HG03354 (cell line): ENCODE measurements at regions not wholly inside any gene's neighbourhood (a gene's known extent, or its start where the extent isn't known, plus 50 kb on each side); places are given as distances from the start of the nearest gene placed in this dataset.

Source experiments
- ATAC-seq: cut with Tn5 transposase; IDR thresholded peaks from one replicate; pipeline ENCODE4 v1.9.1; 2021; ENCODE audit warnings: mild to moderate bottlenecking; ENCODE audit not compliant: unreplicated experiment, poor library complexity, severe bottlenecking

DNA sequence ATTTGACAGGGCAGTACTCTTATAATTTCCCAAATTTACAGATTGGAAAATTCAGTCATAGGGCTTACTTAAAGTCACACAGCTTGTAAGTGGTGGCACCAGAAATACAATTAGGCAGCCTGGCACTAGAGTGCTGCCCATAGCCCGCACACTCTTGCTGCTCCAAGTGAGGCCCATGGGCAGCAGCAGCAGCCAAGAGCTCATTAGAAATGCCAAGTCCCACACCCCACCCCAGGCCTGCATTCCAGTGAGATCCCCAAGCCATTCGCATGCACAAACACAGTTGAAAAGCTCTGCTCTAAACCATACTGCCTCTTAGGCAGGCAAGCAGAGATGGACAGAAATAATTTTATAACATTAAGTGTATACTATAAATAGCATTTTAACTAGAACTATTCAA lies 379.3 kb upstream of the PKDCC start:
- ATAC-seq, result no peak

DNA sequence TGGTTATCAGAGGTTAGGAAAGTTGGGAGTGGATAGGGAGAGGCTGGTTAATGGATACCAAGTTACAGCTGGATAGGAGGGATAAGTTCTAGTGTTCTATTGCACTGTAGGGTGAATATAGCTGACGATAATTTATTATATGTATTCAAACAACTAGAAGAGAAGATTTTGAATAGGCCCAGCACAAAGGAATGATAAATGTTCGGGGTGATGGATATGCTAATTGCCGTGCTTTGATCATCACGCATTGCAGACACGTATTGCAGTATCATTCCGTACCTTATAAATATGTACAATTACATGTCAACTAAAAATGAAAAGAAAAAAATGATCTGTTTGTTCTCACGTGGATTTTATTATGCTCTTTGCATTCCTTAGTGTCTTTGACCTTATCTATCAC lies 369.2 kb upstream of the PKDCC start:
- ATAC-seq, result no peak

DNA sequence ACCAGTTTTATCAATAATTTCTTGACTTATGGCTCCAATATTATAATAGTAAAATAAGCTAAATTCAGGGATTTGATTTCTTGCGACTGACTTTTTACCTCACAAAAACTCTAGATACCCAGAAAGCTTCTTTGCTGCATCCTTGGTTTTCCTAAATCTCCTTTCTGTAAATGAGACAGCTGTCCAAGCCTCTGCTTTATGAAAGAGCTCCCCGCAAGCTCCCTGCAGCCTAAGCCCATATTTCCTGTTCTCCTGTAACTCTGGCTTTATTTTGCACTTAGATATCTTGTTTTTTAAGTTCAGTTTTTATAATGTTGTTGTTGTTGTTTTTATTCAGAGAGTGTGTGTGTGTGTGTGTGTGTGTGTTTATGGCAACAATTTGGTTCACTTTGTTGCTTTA lies 361.7 kb upstream of the PKDCC start:
- no peak for ATAC-seq

DNA sequence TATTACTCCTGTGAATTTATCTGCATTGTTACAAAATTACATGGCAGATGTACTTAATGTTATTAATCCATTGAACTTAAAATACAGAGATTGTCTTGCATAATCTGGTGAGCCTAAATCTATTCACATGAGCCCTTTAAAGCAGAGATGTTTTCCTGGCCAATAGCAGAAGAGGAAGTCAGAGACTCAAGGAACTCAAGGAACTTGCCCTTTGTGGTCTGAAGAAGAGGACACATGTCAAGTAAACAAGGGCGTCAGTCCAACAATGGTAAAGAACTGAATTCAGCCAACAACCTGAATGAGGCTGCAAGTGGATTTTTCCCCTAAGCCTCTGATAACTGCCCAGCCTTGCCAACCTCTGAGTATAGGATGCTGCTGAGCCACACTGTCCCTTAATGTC lies 356.3 kb upstream of the PKDCC start:
- ATAC-seq, result no peak

DNA sequence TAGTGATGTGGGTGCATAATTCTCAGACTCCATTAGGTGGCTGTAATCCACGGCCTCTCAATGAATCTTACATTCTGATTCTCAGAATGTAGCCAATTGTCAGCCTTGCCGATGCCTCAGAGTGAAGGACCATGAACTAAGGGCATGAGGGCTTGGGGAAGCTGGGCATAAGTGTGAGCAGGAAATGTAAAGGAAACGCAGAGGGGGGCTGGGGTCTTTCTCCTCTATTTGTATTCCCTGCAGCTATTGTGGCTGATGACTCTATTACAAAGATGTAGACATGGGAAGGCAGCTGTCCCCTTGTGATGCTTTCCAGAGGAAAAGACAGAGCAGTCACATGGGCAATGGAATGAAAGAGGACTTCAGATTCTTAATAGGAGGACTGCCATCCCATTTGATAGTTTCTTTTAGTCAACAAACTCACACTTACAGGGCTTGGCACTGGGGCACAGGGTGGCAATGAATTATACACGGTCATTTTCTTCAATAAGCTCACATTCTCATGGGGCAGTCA lies 353.2 kb upstream of the PKDCC start:
- ATAC-seq, result no peak

DNA sequence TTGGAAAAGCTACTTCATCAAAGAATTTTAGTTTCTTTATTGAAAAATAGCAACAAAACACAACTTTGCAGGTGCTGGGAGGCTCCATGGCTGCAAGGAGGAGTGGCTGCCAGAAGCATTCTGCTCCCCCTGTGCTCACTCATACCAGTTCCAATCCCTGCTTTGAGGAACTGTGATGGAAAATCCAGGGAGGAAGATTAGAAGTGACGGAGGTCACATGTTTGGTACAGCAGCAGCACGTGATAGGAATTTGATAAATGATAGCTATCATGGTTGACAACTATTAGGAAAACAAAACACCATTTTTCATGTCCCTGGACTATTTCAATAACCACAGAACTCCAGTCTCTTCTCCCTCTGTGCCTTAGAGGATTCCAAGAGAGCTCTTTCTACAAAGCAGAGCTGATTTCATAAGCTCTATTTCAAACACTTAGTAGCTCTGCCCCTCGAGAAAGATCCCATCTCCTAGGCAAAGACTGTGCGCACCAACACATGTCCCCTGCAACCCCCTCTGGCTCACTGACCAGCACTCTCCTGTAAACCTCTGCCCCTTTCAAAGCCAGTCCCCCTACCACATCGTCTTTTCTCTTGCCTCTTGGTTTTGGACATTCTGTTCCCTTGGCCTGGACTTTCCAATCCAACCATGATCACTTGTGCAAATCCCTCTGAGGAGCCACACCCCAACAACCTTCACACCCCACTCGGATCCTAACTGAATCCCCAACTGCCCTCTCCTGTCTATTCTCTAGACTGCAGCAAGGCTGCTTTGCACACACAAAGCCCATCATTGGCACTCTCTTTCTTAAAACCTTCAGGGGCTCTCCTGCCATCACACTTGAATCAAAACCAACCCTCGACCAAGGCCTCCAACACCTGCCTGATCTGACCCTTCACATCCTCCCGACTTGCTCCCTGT lies 352.4 kb upstream of the PKDCC start:
- no peak for ATAC-seq

DNA sequence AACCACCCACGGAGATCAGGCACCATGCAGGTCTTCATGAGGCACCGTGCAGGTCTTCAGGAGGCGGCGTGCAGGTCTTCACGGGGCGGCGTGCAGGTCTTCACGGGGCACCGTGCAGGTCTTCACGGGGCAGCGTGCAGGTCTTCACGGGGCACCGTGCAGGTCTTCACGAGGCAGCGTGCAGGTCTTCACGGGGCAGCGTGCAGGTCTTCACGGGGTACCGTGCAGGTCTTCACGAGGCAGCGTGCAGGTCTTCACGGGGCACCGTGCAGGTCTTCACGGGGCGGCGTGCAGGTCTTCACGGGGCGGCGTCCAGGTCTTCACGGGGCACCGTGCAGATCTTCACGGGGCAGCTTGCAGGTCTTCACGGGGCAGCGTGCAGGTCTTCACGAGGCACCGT lies 350.4 kb upstream of the PKDCC start:
- ATAC-seq, result no peak

DNA sequence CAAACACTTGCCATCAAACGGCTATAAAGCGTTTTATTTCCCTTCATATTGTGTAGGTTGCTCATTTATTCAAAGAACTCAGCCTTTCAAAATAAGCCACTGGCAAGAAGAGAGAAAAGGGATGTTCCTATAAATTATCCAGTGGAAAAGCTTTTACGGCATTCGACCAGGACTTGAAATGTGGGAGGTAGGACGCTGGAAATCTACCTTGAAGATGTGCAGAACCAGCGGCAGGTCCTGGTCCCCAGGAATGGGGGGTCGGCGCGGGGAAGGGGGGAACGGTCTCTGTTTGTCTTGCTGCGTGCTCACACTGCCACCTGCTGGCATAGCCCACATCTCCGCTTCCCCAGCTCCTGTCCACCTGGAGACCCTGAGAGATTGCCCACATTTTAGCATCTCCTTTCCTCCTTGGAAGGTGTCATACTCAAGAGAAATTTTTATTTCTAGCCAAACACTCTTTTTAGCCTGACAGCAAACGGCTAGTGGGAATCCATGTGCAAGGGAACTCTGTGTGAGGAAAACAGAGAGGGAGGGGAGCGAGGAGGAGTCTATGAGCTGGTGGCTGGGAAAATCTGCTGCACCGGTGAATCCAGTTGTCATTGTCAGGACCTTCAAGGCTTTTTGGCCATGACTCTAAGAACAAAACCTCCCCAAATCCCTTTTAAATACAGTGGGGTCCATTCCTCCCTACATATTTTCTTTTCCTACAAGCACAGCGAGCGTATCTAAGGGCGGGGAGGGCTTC lies 349.0 kb upstream of the PKDCC start:
- ATAC-seq, result no peak

DNA sequence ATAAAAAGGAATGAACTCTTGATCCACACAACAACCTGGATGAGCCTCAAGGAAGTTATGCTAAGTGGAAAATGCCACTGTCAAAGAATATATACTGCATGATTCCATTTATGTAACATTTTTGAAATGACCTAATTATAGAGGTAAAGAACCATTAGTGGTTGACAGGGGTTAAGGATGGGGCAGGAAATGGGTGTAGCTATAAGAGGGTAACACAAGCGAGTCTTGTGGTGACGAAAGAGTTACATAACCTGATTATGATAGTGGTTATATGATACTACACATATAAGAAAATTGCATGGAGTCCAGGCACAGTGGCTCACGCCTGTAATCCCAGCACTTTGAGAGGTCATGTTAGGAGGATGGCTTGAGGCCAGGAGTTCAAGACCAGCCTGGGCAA lies 346.6 kb upstream of the PKDCC start:
- ATAC-seq, result no peak

DNA sequence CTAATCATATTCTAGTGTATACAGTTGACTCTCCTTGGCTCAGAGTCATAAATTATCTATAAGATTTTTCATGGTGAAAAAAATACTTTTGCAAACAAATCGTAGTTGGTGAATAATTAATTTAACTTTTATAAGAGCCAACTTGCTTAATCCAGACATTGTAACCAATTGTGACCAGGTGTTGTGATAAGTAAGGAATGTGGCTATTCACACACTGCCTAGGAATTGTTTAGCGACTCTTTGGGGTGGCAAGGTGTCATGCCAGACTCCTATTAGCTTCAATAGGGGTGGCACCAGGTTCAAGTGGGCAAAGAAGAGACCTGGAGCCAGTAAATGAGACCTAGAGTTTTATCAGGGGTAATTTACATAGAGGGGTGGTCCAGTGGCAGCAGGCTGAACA lies 344.7 kb upstream of the PKDCC start:
- ATAC-seq, result no peak

DNA sequence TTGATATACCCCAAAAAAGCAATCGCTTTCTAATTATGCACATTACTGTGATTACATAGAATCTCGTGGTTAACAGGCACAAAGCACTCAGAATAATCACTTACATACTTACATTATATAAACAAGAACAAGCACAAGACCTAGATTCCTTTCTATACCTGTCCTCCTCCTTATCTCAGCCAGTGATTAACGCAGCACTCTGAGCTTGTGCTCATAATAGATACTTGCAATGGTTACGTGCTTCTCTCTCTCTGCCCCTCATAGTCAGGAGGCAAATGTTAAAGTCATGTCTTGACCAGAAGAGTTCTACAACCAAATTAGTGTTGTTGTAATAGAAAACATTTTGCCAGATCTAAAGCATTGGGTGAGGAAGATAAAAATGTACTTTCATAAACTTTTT lies 342.2 kb upstream of the PKDCC start:
- ATAC-seq, result no peak

DNA sequence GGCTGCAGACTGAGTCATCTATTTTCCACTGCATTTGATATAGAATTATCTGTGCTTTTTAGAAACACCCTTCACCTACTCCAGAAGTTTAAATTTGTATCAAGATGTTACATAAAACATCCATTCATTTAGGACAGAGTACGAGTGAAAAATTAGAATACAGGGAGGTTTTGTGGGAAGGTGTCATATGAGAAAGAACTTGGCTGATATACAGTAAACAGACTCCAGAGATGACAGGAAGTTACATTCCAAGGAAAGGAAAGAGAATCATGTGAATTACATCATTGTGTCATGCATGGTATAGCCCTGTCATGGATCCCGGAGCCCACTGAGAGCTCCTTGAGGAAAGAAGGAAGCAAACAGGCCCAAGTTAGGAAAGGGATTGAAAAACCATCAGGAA lies 341.5 kb upstream of the PKDCC start:
- ATAC-seq, result no peak

DNA sequence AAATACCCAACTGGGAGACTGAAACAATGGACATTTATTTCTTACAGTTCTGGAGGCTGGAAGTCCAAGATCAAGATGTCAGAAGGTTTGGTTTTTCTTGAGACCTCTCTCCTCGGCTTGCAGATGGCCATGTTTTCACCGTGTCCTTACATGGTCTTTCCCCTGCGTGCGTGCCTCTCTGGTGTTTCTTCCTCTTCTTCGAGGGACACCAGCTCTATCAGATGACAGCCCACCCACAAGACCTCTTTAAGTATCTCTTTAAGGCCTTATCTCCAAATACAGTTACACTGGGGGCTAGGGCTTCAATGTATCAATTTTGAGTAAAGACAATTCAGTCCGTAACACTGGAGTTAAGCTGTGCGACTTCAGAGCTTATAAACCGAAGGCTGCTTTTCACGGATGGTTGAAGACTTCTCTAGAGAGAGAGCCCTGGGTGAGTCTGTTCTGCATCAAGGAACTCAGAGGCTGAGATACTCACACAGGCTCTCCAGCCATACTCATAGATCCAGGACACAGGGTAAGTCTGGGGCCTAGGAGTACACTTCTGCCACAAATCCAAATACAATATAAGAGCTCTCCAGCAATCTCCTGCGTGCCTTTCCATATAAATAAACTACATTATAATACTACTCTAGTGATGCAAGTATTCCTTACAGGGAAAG lies 339.9 kb upstream of the PKDCC start:
- no peak for ATAC-seq

DNA sequence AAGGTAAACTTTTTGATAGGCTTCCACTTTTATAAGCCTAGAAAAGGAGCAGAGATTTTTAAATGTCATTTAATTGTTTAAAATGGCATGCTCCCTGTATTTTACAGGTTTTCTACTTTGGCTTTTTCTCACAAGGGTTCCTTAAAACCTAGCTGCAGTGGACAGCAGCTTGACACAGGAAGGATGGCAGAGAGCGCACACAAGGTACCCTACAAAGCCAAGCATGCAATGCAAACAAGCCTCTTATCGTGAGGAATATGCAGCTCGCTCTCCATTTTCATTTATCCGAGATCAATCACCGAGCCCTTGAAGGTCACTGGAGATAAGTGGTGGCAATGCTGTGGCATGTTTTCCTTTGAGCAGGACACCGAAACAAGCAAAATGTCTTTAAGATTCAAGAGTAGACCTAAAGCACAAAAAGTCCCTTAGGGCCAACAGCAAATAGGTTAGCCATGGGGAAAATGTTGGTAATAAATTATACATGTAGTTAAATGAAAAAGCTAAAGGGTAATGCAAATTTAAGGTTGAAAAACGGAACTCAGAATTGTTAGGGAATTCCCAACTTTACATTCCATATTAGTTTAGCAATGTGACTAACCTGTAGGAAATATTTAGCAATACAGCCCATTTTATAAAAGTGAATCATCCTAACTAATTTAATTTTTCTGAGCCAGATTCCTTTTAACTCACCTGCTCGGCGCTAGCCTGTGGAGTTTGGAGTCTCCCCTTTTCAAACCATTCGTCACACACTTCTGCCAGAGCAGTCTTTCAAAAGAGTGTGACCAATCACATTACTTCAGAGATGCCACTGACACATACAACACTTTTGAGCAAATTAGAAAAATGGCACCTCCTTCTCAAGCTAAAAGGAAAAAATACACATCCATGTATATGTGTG lies 337.9 kb upstream of the PKDCC start:
- no peak for ATAC-seq

DNA sequence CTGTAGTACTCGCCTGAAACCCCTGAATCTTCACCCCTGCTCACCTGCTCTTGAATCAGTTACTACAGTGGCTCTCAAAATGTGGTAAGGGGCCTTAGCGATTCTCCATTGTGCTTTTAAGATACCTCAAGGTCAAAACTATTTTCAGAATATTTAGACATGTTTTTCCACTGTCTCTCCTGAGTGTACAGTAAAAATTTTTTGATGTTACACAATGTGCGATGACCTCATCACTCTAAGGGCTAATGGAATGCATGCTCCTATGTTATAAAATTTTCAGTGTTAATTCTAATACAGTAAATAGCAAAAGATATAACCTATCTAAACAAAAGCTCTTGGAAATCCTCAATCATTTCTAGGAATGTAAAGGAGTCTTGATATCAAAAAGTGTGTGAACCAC lies 336.9 kb upstream of the PKDCC start:
- no peak for ATAC-seq

DNA sequence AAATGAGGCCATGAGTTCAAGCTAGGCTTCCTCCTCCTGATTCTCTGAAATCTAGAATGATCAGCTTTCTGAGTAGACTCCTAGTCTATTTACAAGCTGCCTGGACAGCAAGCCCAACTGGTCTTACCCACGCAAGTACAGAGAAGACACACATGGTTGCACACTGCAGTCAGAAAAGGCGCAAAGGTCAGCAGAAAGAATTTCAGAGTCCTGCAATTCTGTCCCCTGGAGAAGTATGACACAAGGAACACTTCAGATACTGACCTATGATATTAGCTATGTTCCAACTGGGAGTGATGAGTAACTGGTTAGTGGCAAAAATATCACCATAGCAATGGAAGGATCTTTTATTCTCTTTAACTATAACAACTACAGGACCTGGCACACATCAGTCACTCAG lies 336.1 kb upstream of the PKDCC start:
- ATAC-seq, result no peak

DNA sequence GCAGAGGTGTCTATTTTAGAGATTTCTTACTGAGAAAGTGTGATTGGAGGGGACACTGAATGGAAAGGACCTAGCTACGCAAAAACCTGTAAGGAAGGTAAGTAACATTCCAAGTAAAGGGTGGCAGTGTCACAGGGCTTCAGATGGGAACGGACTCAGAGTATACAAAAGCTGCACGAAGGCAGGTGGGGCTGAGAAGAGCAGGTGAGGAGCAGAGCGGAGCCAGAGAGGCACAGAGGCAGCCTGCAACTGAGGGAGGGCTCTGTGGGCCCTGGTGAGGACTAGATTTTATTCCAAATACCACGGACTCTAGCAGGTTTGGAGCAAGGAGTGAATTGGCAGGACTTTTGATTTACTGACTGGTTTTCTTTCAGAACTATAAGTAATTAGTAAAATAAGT lies 331.3 kb upstream of the PKDCC start:
- no peak for ATAC-seq

DNA sequence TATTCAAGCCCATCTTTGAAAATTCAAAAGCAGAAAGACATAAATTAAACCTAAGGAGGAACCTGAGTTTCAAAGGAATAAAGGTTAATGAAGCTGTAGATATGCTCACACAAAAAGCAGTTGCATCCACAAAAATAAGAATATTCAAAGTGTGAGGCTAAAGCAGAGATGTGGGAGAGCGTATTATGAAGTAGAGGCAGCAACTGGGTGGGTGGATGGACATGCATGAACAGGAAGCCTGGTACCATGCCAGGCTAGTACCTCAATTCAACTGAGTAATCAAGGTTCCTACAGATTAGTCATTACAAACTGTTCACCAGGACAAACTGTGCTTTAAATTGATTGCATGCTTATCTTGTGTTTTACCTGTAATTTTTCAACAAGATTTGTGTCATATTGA lies 330.0 kb upstream of the PKDCC start:
- ATAC-seq, result no peak

DNA sequence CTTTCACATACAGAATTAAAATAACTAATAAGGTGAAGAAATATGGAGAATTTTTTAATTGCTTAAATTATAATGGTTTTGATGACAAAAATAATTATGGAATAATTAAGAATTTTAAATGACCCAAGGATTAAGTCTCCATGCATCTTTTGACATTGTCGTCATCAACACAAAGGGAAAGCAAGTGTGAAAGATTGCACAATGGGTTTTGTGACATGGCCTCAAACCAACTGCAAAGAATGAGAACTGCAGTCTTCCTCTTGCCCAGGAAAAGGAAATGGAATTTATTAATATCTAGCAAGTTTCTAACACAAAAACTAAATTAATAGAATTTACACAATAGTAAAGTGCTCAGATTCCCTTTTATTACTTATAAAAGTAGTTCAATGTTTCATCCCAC lies 329.1 kb upstream of the PKDCC start:
- no peak for ATAC-seq

DNA sequence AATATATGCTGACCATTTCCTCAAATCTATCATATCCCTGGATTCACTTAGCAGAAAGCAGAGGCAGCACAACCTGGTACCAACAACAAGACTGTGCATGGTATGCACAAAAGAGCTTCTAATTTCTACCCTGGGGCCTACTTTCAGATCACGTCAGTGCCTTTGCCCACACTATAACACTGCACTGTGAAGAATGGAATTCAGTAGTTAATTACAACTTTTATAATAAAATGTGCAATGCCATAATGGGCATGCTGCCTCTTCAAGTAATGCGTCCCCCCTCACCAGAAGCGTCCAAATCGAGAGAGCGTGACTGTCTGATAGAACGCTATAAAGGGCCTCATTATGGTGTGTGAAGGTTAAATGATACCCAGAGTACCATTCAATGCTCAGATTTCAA lies 328.1 kb upstream of the PKDCC start:
- no peak for ATAC-seq
